GM23338 (cell line): ENCODE measurements at regions not wholly inside any gene's neighbourhood (a gene's known extent, or its start where the extent isn't known, plus 50 kb on each side); places are given as distances from the start of the nearest gene placed in this dataset.

Source experiments
- ATAC-seq: fragments of 200-7000 bp; cut with Tn5 transposase; 3 replicates; pipeline ENCODE4 v1.9.1; 2020
- DNase-seq: peaks from one replicate; pipeline ENCODE4 v3.0.0-alpha.2; 2015; ENCODE audit warnings: low spot score
- H2AFZ ChIP-seq: fragments of 200-600 bp; sonication (generic); 2 replicates; pipeline ENCODE4 v1.8.0; 2016; ENCODE audit warnings: antibody characterized with exemption, mild to moderate bottlenecking, moderate library complexity
- H3F3A ChIP-seq: fragments of 200-600 bp; sonication (generic); replicated peaks from 2 replicates; pipeline ENCODE4 v1.8.0; 2017; ENCODE audit warnings: antibody characterized with exemption, mixed run types, low read depth
- H3K27ac ChIP-seq: fragments of 200-600 bp; sonication (generic); 2 replicates; pipeline ENCODE4 v1.6.1; 2016; ENCODE audit warnings: low read depth
- H3K27me3 ChIP-seq: fragments of 200-600 bp; sonication (generic); 2 replicates; pipeline ENCODE4 v1.8.0; 2016; ENCODE audit warnings: mild to moderate bottlenecking, mixed run types, moderate library complexity; ENCODE audit not compliant: insufficient read depth
- H3K36me3 ChIP-seq: fragments of 200-600 bp; sonication (generic); 2 replicates; pipeline ENCODE4 v1.8.0; 2016; ENCODE audit warnings: mild to moderate bottlenecking; ENCODE audit not compliant: insufficient read depth
- H3K4me1 ChIP-seq: fragments of 200-600 bp; sonication (generic); 2 replicates; pipeline ENCODE4 v1.8.0; 2016; ENCODE audit warnings: mild to moderate bottlenecking, moderate library complexity; ENCODE audit not compliant: insufficient read depth
- H3K4me2 ChIP-seq: fragments of 200-600 bp; sonication (generic); 2 replicates; pipeline ENCODE4 v1.7.1; 2017; ENCODE audit warnings: mixed run types
- H3K4me3 ChIP-seq: fragments of 200-600 bp; sonication (generic); 2 replicates; pipeline ENCODE4 v1.6.1; 2016; ENCODE audit warnings: mixed run types
- H3K79me2 ChIP-seq: fragments of 200-600 bp; sonication (generic); replicated peaks from 2 replicates; pipeline ENCODE4 v1.8.0; 2017; ENCODE audit warnings: mild to moderate bottlenecking; ENCODE audit not compliant: insufficient read depth
- H3K9me2 ChIP-seq: fragments of 200-600 bp; sonication (generic); 2 replicates; pipeline ENCODE4 v1.8.0; 2017; ENCODE audit not compliant: insufficient read depth
- H4K20me1 ChIP-seq: fragments of 200-600 bp; sonication (generic); replicated peaks from 2 replicates; pipeline ENCODE4 v1.8.0; 2017; ENCODE audit warnings: mild to moderate bottlenecking; ENCODE audit not compliant: insufficient read depth
- H3K27ac Mint-ChIP-seq: 2 replicates; pipeline ENCODE4 v1.8.0; 2020; ENCODE audit warnings: inconsistent platforms, mild to moderate bottlenecking, moderate library complexity, mixed read lengths
- H3K27me3 Mint-ChIP-seq: 3 replicates; pipeline ENCODE4 v1.8.0; 2022; ENCODE audit warnings: low read depth, mild to moderate bottlenecking, moderate library complexity, mixed read lengths, inconsistent platforms; ENCODE audit not compliant: insufficient read depth, poor library complexity
- H3K36me3 Mint-ChIP-seq: 3 replicates; pipeline ENCODE4 v1.8.0; 2021; ENCODE audit warnings: low read depth, mild to moderate bottlenecking, inconsistent platforms, moderate library complexity, mixed read lengths
- H3K4me1 Mint-ChIP-seq: 3 replicates; pipeline ENCODE4 v1.8.0; 2020; ENCODE audit warnings: mild to moderate bottlenecking, inconsistent platforms, mixed read lengths
- H3K4me3 Mint-ChIP-seq: 3 replicates; pipeline ENCODE4 v1.8.0; 2021; ENCODE audit warnings: moderate library complexity, mild to moderate bottlenecking, inconsistent platforms, mixed read lengths
- H3K9me3 Mint-ChIP-seq: 3 replicates; pipeline ENCODE4 v1.8.0; 2020; ENCODE audit warnings: moderate library complexity, mild to moderate bottlenecking, inconsistent platforms, mixed read lengths
- CREB1 ChIP-seq: fragments of 250-450 bp; sonication (Bioruptor Pico); IDR thresholded peaks from 2 replicates; pipeline ENCODE4 v1.5.0; 2020; ENCODE audit warnings: low read depth, mild to moderate bottlenecking, moderate library complexity
- EZH2 ChIP-seq: fragments of 200-600 bp; sonication (generic); IDR thresholded peaks from one replicate; pipeline ENCODE4 v1.8.0; 2017; ENCODE audit warnings: antibody characterized with exemption, mild to moderate bottlenecking, low read depth; ENCODE audit not compliant: unreplicated experiment
- EZH2phosphoT487 ChIP-seq: fragments of 200-600 bp; sonication (generic); IDR thresholded peaks from one replicate; pipeline ENCODE4 v1.8.1; 2018; ENCODE audit warnings: antibody characterized with exemption; ENCODE audit not compliant: unreplicated experiment
- JUNB ChIP-seq: IDR thresholded peaks from one replicate; pipeline ENCODE4 v1.6.1; 2016; ENCODE audit warnings: antibody characterized with exemption; ENCODE audit not compliant: unreplicated experiment
- NANOG ChIP-seq: IDR thresholded peaks from 2 replicates; pipeline ENCODE4 v1.6.1; 2016; ENCODE audit warnings: antibody characterized with exemption, borderline replicate concordance
- POLR2AphosphoS5 ChIP-seq: IDR thresholded peaks from 2 replicates; pipeline ENCODE4 v1.6.1; 2016; ENCODE audit warnings: antibody characterized with exemption, low read depth
- REST ChIP-seq: IDR thresholded peaks from one replicate; pipeline ENCODE4 v1.6.1; 2018; ENCODE audit warnings: antibody characterized with exemption; ENCODE audit not compliant: unreplicated experiment
- STAT1 ChIP-seq: IDR thresholded peaks from one replicate; pipeline ENCODE4 v1.6.1; 2016; ENCODE audit warnings: antibody characterized with exemption; ENCODE audit not compliant: unreplicated experiment
- ZNF114 ChIP-seq: fragments of 250-450 bp; sonication (Bioruptor Pico); IDR thresholded peaks from 2 replicates; pipeline ENCODE4 v1.5.0; 2020; ENCODE audit warnings: mild to moderate bottlenecking, moderate library complexity
- ZNF331 ChIP-seq: fragments of 250-450 bp; sonication (Bioruptor Pico); IDR thresholded peaks from 2 replicates; pipeline ENCODE4 v1.5.0; 2020; ENCODE audit warnings: low read depth, mild to moderate bottlenecking, moderate library complexity
- TF ChIP-seq, protein P1 (sequence below), 2 experiments: fragments of 200-600 bp in 1 of 2; sonication (generic) in 1 of 2; conservative IDR thresholded peaks; 2 replicates each; pipeline versions ENCODE4 v1.5.1 to v1.6.1; 2016 to 2017; ENCODE audit warnings: antibody characterized with exemption in 2 of 2, low read depth in 2 of 2, mild to moderate bottlenecking in 2 of 2, moderate library complexity in 1 of 2
- TF ChIP-seq, protein P2 (sequence below): IDR thresholded peaks from 2 replicates; pipeline ENCODE4 v1.6.1; 2016; ENCODE audit warnings: antibody characterized with exemption
- TF ChIP-seq, protein P3 (sequence below): fragments of 250-450 bp; sonication (Bioruptor Pico); IDR thresholded peaks from 2 replicates; pipeline ENCODE4 v1.5.0; 2020; ENCODE audit warnings: mild to moderate bottlenecking, moderate library complexity

DNA sequence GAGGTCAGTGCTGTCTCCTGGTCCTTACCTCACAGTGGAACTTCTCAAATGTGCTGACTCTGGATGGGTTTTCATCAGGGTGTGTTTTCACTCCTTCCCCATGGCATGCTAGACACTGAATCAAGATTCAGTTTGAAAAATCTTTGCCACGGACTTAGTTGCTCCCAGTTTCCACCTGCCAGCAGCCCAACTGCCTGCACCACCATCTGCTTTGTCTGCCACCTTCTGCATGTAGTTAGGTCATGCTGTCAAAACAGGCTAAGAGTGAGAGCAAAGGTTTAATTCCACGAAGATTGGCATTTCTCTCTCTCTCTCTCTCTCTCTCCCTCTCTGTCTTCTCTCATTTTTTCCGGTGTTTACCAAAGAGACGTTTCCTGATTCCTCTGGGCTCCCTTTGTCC is 258.0 kb upstream of the EDNRA start:
- Mint-ChIP-seq H3K9me3 (no peaks in the 10 kb centered on the region; the same call in 2 of the 3 replicates), H3K4me3 (no peak overlapping the region), H3K36me3 (no peaks in the 10 kb centered on the region), H3K4me1 (no peaks in the 10 kb centered on the region), H3K27ac (no peak overlapping the region), H3K27me3 (no peaks in the 10 kb centered on the region)
- Histone ChIP-seq H3K9me2 (no peaks in the 10 kb centered on the region), H4K20me1 (no peaks in the 10 kb centered on the region), H3K4me3 (no peak overlapping the region), H3K36me3 (no peaks in the 10 kb centered on the region), H3K27ac (no peak overlapping the region), H3F3A (no peaks in the 10 kb centered on the region), H3K4me2 (no peak overlapping the region), H2AFZ (no peak overlapping the region), H3K79me2 (no peaks in the 10 kb centered on the region), H3K27me3 (no peaks in the 10 kb centered on the region), H3K4me1 (no peaks in the 10 kb centered on the region)
- DNase-seq, result no peak
- TF ChIP-seq REST (no peak), CREB1 (no peak), ZNF114 (no peak), STAT1 (no peak), NANOG (no peak), EZH2 (no peak), JUNB (no peak), ZNF331 (CRISPR knock-in tag) (no peak), EZH2phosphoT487 (no peak), POLR2AphosphoS5 (no peak)
- TF ChIP-seq, protein P1, sequence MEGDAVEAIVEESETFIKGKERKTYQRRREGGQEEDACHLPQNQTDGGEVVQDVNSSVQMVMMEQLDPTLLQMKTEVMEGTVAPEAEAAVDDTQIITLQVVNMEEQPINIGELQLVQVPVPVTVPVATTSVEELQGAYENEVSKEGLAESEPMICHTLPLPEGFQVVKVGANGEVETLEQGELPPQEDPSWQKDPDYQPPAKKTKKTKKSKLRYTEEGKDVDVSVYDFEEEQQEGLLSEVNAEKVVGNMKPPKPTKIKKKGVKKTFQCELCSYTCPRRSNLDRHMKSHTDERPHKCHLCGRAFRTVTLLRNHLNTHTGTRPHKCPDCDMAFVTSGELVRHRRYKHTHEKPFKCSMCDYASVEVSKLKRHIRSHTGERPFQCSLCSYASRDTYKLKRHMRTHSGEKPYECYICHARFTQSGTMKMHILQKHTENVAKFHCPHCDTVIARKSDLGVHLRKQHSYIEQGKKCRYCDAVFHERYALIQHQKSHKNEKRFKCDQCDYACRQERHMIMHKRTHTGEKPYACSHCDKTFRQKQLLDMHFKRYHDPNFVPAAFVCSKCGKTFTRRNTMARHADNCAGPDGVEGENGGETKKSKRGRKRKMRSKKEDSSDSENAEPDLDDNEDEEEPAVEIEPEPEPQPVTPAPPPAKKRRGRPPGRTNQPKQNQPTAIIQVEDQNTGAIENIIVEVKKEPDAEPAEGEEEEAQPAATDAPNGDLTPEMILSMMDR (conservative IDR thresholded peaks at IDR 0.05; ENCODE audit: low read depth in 2 of 2), result no peak
- TF ChIP-seq, protein P2, sequence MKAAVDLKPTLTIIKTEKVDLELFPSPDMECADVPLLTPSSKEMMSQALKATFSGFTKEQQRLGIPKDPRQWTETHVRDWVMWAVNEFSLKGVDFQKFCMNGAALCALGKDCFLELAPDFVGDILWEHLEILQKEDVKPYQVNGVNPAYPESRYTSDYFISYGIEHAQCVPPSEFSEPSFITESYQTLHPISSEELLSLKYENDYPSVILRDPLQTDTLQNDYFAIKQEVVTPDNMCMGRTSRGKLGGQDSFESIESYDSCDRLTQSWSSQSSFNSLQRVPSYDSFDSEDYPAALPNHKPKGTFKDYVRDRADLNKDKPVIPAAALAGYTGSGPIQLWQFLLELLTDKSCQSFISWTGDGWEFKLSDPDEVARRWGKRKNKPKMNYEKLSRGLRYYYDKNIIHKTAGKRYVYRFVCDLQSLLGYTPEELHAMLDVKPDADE, result no peak
- TF ChIP-seq, protein P3, sequence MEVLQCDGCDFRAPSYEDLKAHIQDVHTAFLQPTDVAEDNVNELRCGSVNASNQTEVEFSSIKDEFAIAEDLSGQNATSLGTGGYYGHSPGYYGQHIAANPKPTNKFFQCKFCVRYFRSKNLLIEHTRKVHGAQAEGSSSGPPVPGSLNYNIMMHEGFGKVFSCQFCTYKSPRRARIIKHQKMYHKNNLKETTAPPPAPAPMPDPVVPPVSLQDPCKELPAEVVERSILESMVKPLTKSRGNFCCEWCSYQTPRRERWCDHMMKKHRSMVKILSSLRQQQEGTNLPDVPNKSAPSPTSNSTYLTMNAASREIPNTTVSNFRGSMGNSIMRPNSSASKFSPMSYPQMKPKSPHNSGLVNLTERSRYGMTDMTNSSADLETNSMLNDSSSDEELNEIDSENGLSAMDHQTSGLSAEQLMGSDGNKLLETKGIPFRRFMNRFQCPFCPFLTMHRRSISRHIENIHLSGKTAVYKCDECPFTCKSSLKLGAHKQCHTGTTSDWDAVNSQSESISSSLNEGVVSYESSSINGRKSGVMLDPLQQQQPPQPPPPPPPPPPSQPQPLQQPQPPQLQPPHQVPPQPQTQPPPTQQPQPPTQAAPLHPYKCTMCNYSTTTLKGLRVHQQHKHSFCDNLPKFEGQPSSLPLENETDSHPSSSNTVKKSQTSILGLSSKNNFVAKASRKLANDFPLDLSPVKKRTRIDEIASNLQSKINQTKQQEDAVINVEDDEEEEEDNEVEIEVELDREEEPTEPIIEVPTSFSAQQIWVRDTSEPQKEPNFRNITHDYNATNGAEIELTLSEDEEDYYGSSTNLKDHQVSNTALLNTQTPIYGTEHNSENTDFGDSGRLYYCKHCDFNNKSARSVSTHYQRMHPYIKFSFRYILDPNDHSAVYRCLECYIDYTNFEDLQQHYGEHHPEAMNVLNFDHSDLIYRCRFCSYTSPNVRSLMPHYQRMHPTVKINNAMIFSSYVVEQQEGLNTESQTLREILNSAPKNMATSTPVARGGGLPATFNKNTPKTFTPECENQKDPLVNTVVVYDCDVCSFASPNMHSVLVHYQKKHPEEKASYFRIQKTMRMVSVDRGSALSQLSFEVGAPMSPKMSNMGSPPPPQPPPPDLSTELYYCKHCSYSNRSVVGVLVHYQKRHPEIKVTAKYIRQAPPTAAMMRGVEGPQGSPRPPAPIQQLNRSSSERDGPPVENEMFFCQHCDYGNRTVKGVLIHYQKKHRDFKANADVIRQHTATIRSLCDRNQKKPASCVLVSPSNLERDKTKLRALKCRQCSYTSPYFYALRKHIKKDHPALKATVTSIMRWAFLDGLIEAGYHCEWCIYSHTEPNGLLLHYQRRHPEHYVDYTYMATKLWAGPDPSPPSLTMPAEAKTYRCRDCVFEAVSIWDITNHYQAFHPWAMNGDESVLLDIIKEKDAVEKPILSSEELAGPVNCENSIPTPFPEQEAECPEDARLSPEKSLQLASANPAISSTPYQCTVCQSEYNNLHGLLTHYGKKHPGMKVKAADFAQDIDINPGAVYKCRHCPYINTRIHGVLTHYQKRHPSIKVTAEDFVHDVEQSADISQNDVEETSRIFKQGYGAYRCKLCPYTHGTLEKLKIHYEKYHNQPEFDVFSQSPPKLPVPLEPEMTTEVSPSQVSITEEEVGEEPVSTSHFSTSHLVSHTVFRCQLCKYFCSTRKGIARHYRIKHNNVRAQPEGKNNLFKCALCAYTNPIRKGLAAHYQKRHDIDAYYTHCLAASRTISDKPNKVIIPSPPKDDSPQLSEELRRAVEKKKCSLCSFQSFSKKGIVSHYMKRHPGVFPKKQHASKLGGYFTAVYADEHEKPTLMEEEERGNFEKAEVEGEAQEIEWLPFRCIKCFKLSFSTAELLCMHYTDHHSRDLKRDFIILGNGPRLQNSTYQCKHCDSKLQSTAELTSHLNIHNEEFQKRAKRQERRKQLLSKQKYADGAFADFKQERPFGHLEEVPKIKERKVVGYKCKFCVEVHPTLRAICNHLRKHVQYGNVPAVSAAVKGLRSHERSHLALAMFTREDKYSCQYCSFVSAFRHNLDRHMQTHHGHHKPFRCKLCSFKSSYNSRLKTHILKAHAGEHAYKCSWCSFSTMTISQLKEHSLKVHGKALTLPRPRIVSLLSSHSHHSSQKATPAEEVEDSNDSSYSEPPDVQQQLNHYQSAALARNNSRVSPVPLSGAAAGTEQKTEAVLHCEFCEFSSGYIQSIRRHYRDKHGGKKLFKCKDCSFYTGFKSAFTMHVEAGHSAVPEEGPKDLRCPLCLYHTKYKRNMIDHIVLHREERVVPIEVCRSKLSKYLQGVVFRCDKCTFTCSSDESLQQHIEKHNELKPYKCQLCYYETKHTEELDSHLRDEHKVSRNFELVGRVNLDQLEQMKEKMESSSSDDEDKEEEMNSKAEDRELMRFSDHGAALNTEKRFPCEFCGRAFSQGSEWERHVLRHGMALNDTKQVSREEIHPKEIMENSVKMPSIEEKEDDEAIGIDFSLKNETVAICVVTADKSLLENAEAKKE (CRISPR knock-in tag), result no peak
- ATAC-seq, result no peak
